ENCODE measurements at regions not wholly inside any gene's neighbourhood (a gene's known extent, or its start where the extent isn't known, plus 50 kb on each side); places are given as distances from the start of the nearest gene placed in this dataset.
A peak's percentile ranks its signal among the peaks of the same experiment; 100 is the strongest.
"Not testable (repeated sequence)": the region's sequence is repeated elsewhere in the genome, so short reads cannot be mapped to it uniquely, and the experiment has no call there.

- no peak for DNase-seq
Observed at GRCh38 chr9:110123341-110124095, 84.4 kb downstream of the C9orf152 start.

DNA sequence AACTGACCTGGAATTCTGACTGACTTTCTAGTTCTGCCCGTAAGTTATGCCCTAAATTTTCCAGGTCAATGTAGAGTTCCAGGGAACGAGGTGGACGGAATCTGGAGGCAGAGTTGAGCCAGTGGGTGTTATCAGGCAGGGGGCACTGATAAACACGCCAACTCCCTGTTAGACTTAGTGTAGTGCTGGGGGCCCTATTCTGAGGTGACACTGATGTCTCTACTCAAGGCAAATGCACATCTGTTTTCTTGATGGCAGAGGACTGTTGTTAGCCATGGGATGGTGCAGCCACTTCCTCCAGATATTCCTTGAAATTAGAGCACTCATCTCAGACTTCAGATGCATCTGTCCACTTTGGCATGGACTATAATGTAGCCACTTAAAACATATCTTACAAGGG lies 83.5 kb downstream of the C9orf152 start:
- no peak for DNase-seq

DNA sequence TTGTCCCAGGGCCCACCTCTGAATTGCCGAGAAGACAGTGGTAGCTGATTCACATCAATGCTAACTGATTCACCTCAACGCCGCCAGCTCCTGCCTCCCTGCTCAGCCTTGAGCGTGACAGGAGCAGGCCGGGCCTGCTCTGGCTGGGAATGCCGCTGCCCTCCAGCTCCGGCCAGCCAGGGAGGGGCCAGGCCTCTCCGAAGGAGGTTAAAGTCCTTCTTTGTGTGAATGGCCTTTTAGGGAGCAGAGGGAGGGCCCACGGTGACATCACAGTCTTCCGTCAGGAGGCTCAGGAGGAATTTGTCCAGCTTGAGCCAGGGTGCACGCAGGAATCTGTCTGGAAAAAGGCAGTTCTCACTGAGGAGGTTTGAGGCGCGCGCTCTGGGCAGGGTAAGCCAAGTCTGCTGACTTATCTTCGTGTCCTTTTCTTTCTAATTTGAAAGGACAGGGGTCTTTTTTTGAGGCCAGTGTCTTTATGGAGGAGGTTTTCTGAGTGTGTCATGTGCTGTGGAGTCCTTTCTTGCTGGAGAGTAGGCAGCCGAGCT lies 82.7 kb downstream of the C9orf152 start:
- peak; percentile 84 for DNase-seq

- no peak for DNase-seq
Observed at GRCh38 chr9:110125763-110126351, 82.1 kb downstream of the C9orf152 start.

DNA sequence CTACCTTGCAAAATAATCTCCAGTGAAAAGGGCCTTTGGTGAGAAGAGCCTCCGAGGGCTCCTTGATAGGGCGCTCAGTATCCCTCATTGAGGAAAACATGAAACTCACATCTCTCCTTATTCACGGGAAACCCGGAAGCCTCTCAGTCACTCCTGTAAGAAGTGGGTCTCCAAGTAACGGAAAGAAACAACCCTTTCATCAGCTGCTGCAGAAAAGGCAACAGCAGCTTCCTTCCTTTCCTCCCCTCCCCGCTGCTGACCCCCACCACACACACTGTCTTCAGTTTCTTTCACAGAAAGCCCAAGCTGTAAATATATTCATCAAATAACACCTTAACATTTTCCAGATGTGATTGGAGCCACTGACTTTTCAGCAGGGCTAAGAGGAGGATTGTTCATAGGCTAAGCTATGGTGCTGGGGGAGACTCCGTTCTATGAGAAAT lies 81.4 kb downstream of the C9orf152 start:
- no peak for DNase-seq

DNA sequence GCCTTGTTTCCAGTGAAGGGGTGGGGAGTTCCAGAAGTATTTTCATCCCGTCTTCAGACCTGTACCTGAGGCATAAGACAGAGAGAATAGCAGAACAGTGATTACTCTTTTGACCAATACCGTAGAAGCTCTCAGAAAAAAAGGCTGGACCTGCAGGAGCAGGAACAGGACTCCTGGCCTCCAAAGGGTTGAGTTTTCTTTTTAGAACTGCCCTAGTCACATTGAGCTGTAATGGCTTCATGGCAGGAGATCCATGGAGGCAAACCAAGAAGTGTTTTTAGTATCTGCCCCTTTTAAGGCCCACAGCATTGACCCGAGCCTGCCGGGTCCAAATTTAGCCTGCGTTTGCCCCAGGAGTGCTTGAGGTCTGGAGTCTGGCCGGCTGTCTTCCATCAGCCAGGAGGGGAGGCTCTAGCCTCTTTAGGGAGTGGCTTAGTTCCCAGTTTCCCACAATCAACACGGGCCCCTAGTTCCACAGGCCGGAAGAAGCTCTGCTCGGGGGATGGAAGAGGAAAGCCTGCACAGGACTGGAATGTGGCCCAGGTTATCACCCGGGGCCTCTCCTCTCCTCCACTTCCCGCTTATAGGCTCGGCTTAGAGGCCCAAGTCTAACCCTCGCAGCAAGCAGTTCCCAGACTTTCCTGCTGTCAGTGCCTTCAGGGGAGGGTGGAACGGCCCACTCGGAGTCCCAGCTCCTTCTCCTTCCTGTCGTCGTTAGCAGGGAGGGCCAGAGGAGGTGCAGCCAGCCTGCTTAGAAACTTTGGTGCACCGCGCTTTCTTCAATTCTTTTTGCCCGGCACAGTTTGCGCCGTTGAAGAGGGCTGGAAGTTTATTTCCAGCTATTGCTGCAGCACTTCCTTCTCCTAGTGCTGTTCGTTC lies 80.7 kb downstream of the C9orf152 start:
- DNase-seq = peak; percentile 87

GRCh38 chr9:110128664-110129329 lies 79.2 kb downstream of the C9orf152 start:
- DNase-seq = no peak

DNA sequence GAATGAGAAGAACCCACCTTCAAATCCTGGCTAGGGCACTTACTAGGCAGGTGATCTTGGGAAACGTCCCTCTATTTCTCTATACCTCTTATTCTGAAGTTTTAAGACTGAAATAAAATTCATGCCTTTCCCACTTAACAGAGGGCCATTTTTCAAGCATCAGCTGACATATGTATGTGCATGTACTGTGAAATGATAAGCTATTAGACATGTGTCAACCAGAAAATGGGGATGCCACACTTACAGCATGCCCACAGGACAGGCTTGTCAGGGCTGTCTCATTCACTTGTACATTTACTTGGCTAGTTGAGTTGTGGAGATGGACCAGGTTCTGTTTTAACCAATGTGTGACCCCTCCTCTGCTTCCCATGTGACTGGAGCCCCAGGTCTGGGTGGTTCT lies 78.5 kb downstream of the C9orf152 start:
- no peak for DNase-seq

DNA sequence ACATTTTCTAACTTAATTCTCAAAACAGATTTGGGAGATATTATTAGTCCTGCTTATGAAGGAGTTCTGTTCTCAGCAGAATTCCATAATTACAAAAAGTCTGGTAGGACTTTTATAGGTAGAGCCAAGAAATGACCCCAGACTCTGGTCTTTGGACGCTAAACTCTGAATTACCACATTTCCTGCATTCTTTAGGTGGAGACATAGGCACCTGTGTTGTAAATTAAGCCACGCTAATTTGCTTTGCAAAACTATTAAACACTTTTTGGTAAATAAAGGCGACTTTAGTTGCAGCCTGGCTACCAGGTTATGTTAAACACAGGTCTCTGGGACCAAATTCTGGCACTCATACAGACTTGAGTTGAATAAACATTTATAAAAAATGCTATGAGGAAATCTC lies 77.7 kb downstream of the C9orf152 start:
- DNase-seq = no peak

- DNase-seq = no peak
Observed at GRCh38 chr9:110130791-110131416, 77.1 kb downstream of the C9orf152 start.

GRCh38 chr9:110131499-110131898 lies 76.5 kb downstream of the C9orf152 start:
- no peak for DNase-seq

DNA sequence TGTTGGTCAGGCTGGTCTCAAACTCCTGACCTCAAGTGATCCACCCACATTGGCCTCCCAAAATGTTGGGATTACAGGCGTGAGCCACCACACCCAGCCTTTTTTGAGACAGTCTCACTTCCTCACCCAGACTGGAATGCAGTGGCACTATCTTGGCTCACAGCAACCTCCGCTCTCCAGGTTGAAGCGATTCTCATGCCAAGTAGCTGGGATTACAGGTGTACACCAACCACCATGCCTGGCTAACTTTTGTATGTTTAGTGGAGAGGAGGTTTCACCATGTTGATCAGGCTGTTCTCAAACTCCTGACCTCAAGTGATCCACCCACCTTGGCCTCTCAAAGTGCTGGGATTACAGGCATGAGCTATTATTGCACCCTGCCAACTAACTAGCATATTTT lies 75.4 kb downstream of the C9orf152 start:
- not testable (repeated sequence) for DNase-seq

GRCh38 chr9:110133059-110133458 lies 74.9 kb downstream of the C9orf152 start:
- DNase-seq = no peak

DNA sequence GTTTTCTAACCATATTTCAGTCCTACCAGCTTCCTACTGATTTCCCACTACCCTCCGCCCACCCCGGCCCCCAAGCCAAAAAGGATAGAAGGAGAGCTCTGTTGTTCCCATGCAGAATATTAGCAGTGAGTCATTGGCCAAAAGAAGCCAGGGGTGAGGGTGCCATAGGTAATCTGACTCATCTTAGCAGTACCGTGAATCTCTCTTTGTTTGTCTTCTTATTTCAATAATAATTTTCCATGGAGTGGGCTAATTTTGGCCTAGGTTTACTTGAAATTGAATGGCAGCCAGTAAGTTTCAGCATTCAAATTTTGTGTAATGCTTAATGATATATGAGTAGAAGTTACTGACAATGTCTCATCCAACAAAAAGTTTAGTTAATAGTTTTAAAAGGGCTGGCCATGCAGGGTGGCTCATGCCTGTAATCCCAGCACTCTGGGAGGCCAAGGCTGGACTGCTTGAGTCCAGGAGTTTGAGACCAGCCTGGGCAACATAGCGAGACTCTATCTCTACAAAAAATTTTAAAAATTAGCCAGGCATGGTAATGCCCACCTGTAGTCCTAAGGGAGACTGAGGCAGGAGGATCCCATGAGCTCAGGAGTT lies 74.2 kb downstream of the C9orf152 start:
- DNase-seq = no peak

DNA sequence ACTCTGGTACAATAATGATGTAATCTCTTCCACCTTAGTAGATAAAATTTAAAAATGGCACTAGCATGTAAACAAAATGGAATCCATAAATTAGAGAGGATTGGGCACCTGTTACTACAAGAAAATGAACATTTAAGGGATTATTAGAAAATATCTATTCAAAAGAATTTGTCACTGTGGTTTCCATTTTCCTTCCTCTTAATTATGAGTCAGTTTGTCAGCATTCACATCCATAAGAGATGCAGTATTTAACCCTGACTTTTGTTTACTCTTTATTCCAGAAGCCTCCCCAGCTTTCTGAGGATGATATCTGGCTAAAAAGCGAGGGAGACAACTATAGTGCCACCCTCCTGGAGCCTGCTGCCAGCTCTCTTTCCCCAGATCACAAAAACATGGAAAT lies 72.1 kb downstream of the C9orf152 start:
- no peak for DNase-seq

- DNase-seq = peak; percentile 42
Observed at GRCh38 chr9:110136802-110137201, 71.2 kb downstream of the C9orf152 start.

DNA sequence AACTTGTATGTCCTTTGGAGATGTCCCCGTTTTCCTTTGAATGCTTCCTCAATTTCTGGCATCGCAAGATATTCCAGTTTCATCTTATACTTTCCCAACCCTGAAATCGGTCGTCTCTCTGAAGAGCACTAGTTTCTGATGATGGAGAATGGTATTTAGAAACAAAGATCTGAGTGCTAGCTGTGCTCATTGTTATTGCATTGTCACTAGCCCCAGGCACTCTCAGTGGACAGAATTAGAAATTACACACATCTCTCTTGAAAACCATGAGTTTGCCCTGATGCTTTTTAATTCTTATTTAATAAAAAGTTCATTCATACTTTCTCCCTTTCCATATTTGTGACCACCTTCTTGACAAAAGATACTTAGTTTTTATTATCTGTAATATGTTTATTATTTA lies 67.7 kb downstream of the C9orf152 start:
- DNase-seq = no peak

GRCh38 chr9:110141227-110141793 lies 66.6 kb downstream of the C9orf152 start:
- DNase-seq = peak; percentile 41

DNA sequence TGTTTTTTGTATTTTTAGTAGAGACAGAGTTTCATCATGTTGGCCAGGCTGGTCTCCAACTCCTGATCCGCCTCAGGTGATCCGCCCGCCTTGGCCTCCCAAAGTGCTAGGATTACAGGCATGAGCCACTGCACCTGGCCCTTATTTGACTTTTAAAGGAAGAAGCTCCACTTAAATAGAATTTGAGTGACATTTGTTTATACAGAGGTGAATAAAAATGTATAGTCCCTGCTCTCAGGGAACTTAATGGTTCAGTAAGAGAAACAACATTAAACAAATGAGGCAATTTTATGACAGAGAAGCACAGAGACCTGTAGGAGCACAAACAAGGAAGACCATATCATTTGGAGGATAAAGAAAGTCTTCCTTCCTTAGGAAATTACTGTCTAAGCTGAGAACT lies 65.7 kb downstream of the C9orf152 start:
- no peak for DNase-seq

DNA sequence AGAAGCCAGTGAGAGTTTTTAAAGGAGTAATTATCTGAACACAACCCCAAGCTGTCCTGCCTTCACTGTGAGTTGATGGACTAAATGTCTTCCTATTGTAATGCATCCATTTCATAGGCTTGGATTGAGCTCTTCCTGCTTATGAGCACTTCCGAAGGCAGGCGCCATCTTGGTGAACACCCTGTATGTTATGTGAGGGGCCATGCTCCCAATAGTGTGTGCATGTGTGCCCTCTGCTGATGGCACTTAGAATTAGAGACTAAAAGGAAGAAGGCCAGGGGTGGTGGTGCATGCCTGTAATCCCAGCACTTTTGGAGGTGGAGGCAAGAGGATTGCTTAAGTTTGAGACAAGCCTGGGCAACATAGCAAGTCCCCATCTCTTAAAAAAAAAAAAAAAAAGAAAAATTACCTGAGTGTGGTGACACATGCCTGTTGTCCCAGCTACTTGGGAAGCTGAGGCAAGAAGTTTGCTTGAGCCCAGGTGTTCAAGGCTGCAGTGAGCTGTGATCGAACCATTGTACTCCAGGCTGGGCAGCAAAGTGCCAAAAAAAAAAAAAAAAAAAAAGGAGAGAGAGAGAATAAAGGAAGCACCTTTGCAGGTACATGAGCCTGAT lies 65.0 kb downstream of the C9orf152 start:
- DNase-seq = no peak
